Thymus (tissue), 11 donors: ENCODE measurements at regions not wholly inside any gene's neighbourhood (a gene's known extent, or its start where the extent isn't known, plus 50 kb on each side); places are given as distances from the start of the nearest gene placed in this dataset.

Source experiments
- DNase-seq, 9 donors: peaks; one replicate each; pipeline ENCODE4 v3.0.0-alpha.2; 2013; ENCODE audit warnings: low spot score in 9 of 9, low read depth in 6 of 9, missing footprints in 1 of 9
- H3K27ac ChIP-seq, 2 donors: one replicate each; pipeline ENCODE4 v1.5.1; 2013; ENCODE audit warnings: control low read depth in 1 of 2, low read depth in 1 of 2, low read length in 1 of 2, mild to moderate bottlenecking in 1 of 2, moderate library complexity in 1 of 2
- H3K27me3 ChIP-seq, 2 donors: one replicate each; pipeline ENCODE4 v1.5.1; 2013; ENCODE audit warnings: low read length in 1 of 2; ENCODE audit not compliant: control insufficient read depth in 2 of 2, insufficient read depth in 1 of 2
- H3K36me3 ChIP-seq, 2 donors: one replicate each; pipeline ENCODE4 v1.5.1; 2013; ENCODE audit warnings: low read length in 1 of 2, mild to moderate bottlenecking in 1 of 2, moderate library complexity in 1 of 2; ENCODE audit not compliant: control insufficient read depth in 2 of 2, insufficient read depth in 2 of 2
- H3K4me1 ChIP-seq, 2 donors: one replicate each; pipeline ENCODE4 v1.5.1; 2013; ENCODE audit warnings: low read length in 2 of 2; ENCODE audit not compliant: control insufficient read depth in 2 of 2, insufficient read depth in 2 of 2
- H3K4me3 ChIP-seq, 2 donors: one replicate each; pipeline ENCODE4 v1.5.1; 2013; ENCODE audit warnings: low read length in 2 of 2, control low read depth in 1 of 2, mild to moderate bottlenecking in 1 of 2
- H3K9me3 ChIP-seq, 2 donors: one replicate each; pipeline ENCODE4 v1.5.1; 2013; ENCODE audit warnings: low read length in 1 of 2, mild to moderate bottlenecking in 1 of 2; ENCODE audit not compliant: control insufficient read depth in 2 of 2, insufficient read depth in 1 of 2
- WGBS: extraction: QIAGEN DNeasy Blood & Tissue Kit; methylation state at CpG from one replicate; pipeline ENCODE4 v1.1.7; 2013; 5-methylcytosine and 5-hydroxymethylcytosine counted together
- donor health status: healthy.

- no peak for DNase-seq
- H3K4me1 ChIP-seq: no peaks in the 10 kb centered on the region
- no peak overlapping the region for H3K4me3 ChIP-seq
- no peaks in the 10 kb centered on the region for H3K27me3 ChIP-seq
- WGBS: 68% methylated on average over 1 of the region's 1 CpG
- H3K9me3 ChIP-seq: peaks cover 0 to 6% of the 10 kb centered on the region in 2 donors
- H3K27ac ChIP-seq: no peak overlapping the region
- no peaks in the 10 kb centered on the region for H3K36me3 ChIP-seq
These were observed 177.9 kb upstream of the KCNN2 start for GRCh38 chr5:114184006-114184405.

DNA sequence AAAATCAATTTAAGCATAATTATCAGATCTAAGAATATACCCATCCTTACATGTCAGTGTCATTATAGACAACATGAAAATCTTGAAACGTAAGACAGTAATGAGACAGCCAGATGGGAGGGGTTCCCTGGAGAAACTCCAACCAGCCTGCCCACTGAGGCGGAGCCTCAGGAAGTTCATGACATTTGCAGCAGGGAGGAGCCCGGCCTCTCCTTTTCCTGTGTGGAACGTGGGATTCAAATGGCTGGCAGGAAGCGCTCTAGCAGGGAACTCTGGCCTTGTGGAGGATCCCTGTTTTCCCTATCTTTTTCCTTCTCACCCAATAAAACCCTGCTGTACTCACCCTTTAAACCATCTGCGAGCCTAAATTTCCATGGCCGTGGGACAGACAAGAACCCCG, 176.6 kb upstream of the KCNN2 start:
- Histone ChIP-seq H3K4me1 (no peaks in the 10 kb centered on the region), H3K9me3 (peaks cover 0 to 6% of the 10 kb centered on the region in 2 donors), H3K36me3 (no peaks in the 10 kb centered on the region), H3K27me3 (no peaks in the 10 kb centered on the region), H3K4me3 (no peak overlapping the region), H3K27ac (no peak overlapping the region)
- WGBS: 81% methylated on average over 8 of the region's 8 CpGs
- DNase-seq: no peak

- H3K36me3 ChIP-seq: no peaks in the 10 kb centered on the region
- H3K27ac ChIP-seq: no peak overlapping the region
- WGBS: 68% methylated on average over 1 of the region's 1 CpG
- no peaks in the 10 kb centered on the region for H3K4me1 ChIP-seq
- no peak for DNase-seq
- H3K4me3 ChIP-seq: no peak overlapping the region
- peaks cover 0 to 2% of the 10 kb centered on the region in 2 donors for H3K9me3 ChIP-seq
- H3K27me3 ChIP-seq: no peaks in the 10 kb centered on the region
These were observed 170.4 kb upstream of the KCNN2 start for GRCh38 chr5:114191441-114191840.

- WGBS: 91% methylated on average over 3 of the region's 3 CpGs
- Histone ChIP-seq H3K27ac (no peak overlapping the region), H3K36me3 (no peaks in the 10 kb centered on the region), H3K4me3 (no peak overlapping the region), H3K9me3 (peaks cover 0 to 2% of the 10 kb centered on the region in 2 donors), H3K27me3 (no peaks in the 10 kb centered on the region), H3K4me1 (no peaks in the 10 kb centered on the region)
- DNase-seq: no peak
These were observed 169.8 kb upstream of the KCNN2 start for GRCh38 chr5:114192108-114192507.

- Histone ChIP-seq H3K9me3 (peaks cover 0 to 13% of the 10 kb centered on the region in 2 donors), H3K27me3 (no peaks in the 10 kb centered on the region), H3K4me3 (no peak overlapping the region), H3K36me3 (no peaks in the 10 kb centered on the region), H3K4me1 (no peaks in the 10 kb centered on the region), H3K27ac (no peak overlapping the region)
- no peak for DNase-seq
- 98% methylated on average over 1 of the region's 1 CpG for WGBS
These were observed 160.5 kb upstream of the KCNN2 start for GRCh38 chr5:114201332-114201731.

DNA sequence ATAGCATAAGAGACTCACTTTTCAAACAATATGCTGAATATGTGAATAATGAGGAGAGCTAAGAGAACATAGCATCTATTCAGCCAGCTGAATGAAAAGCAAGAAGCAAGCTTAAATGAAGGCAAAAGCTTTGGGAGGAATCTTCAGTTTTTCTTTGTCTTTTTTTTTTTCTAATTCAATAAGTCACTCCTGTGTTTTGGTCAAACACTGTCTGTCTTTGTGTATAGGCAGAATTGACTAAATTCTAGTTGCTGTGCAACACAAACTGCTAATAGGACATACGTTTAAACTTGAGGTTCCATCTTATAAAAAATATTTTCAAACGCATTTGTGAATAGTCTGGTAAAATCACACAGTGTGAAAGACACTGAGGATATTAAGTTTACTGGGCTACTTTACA, 156.9 kb upstream of the KCNN2 start:
- no peak overlapping the region for H3K27ac ChIP-seq
- H3K4me3 ChIP-seq: no peak overlapping the region
- H3K9me3 ChIP-seq: peaks cover 0 to 13% of the 10 kb centered on the region in 2 donors
- no peaks in the 10 kb centered on the region for H3K27me3 ChIP-seq
- WGBS: 88% methylated on average over 2 of the region's 2 CpGs
- H3K4me1 ChIP-seq: no peaks in the 10 kb centered on the region
- H3K36me3 ChIP-seq: no peaks in the 10 kb centered on the region
- no peak for DNase-seq

DNA sequence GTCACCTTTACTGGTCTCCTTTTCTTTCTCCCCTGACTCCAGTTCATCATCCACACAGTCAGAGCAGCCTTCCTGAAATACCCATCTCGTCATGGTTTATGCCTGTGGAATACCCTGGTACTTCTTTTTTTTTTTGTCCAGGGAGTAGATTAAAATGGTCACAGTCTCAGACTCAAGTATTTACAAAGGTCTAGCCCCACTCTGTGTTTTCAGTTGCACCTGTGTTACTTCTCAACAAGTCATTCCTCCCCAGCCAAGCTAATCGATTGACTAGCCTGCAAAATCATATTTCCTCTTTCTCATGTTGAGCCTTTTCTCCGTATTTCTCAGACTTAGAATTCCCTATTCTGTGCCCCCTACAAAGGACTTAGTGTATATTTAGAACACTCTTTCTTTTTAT, 155.2 kb upstream of the KCNN2 start:
- Histone ChIP-seq H3K27ac (no peak overlapping the region), H3K9me3 (peaks cover 0 to 4% of the 10 kb centered on the region in 2 donors), H3K36me3 (no peaks in the 10 kb centered on the region), H3K4me1 (no peaks in the 10 kb centered on the region), H3K27me3 (no peaks in the 10 kb centered on the region), H3K4me3 (no peak overlapping the region)
- DNase-seq: no peak
- 89% methylated on average over 3 of the region's 3 CpGs for WGBS

DNA sequence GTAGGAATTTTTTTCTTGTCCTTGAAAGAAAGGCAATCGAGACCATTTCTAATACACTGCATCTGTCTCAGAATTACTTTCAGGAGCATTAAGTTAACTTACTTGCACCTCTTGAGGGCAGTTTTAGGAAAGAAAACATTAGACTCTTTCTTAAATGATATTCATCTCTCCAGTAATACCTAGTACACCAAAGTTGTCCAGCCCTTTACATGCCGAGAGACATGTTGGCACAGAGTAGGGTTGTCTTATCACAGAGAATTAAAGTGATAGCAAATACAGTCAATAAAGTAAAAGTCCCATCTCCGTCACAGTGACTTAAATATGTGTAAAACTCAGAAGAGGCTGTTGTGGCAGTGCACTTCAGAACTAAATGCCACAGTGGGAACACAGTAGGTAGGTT, 154.3 kb upstream of the KCNN2 start:
- no peak for DNase-seq
- H3K9me3 ChIP-seq: no peaks in the 10 kb centered on the region
- 89% methylated on average over 3 of the region's 3 CpGs for WGBS

DNA sequence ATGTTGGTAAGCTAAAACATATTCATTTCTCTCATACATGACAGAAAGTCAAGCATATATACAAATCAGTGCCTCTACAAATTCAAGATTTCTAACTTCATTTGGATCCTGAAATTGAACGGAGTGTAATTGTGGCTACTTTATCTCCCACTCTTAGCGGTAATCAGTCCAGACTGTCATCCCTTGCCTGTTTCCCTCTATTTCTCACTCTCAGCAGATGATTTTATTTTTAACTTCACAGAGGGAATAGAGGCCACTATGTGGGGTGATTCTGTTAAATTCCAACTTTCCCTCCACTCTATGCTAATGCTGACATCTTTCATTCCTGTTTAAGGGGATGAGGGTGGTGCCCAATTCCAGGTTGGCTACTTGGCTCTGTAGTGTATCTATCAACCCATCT, 153.8 kb upstream of the KCNN2 start:
- H3K36me3 ChIP-seq: no peaks in the 10 kb centered on the region
- 96% methylated on average over 2 of the region's 2 CpGs for WGBS
- no peaks in the 10 kb centered on the region for H3K27me3 ChIP-seq
- no peak for DNase-seq
- no peak overlapping the region for H3K4me3 ChIP-seq
- H3K4me1 ChIP-seq: no peaks in the 10 kb centered on the region
- no peaks in the 10 kb centered on the region for H3K9me3 ChIP-seq
- H3K27ac ChIP-seq: no peak overlapping the region

More for the DNA sequence above, 154.3 kb upstream of the KCNN2 start:
- no peaks in the 10 kb centered on the region for H3K27me3 ChIP-seq
- H3K4me3 ChIP-seq: no peak overlapping the region
- no peaks in the 10 kb centered on the region for H3K4me1 ChIP-seq
- H3K36me3 ChIP-seq: no peaks in the 10 kb centered on the region
- H3K27ac ChIP-seq: no peak overlapping the region

DNA sequence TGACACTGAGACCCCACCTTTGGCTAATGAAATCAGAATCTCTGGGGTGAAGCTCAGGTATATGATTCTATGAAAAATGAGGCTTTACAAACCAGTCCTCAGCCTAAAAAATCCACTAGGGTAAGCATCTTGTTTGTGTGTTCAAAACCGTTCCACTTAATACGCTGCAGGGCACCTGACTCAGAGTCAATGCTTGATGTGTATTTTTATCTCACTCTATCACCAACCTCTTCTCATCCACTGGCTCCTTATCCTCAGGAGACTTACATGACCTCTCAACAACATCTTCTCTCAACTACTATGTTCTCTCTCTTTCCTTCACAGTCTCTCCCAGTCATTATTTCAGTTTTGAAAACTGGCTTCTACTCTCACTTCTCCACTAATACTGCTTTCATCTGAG, 153.3 kb upstream of the KCNN2 start:
- no peak for DNase-seq
- H3K4me1 ChIP-seq: no peaks in the 10 kb centered on the region
- H3K27me3 ChIP-seq: no peaks in the 10 kb centered on the region
- WGBS: 92% methylated on average over 2 of the region's 2 CpGs
- H3K36me3 ChIP-seq: no peaks in the 10 kb centered on the region
- H3K4me3 ChIP-seq: no peak overlapping the region
- H3K27ac ChIP-seq: no peak overlapping the region
- no peaks in the 10 kb centered on the region for H3K9me3 ChIP-seq
